GM19193 (cell line): ENCODE measurements at regions not wholly inside any gene's neighbourhood (a gene's known extent, or its start where the extent isn't known, plus 50 kb on each side); places are given as distances from the start of the nearest gene placed in this dataset.

Experiments
- POLR2A ChIP-seq: IDR thresholded peaks from 4 replicates; pipeline ENCODE4 v1.6.1; 2011; ENCODE audit not compliant: insufficient read depth, insufficient read length; ENCODE audit errors: extremely low read depth

DNA sequence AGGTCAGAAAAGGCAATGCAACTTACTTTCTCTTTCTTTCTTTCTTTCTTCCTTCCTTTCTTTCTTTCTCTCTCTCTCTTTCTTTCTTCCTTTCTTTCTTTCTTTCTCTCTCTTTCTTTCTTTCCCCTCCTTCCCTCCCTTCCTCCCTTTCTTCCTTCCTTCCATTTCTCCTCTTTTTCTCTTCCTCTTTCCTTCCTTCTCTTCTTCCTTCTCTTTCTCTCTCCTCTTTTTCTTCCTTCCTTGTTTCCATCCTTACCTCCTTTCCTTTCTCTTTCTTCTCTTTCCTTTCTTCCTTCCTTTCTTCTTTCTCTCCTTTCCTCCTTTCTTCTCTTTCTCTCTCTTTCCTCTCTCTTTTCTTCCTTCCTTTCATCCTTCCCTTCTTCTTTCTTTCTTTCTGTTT lies 819.8 kb upstream of the SOX9 start:
- TF ChIP-seq POLR2A = no peak

DNA sequence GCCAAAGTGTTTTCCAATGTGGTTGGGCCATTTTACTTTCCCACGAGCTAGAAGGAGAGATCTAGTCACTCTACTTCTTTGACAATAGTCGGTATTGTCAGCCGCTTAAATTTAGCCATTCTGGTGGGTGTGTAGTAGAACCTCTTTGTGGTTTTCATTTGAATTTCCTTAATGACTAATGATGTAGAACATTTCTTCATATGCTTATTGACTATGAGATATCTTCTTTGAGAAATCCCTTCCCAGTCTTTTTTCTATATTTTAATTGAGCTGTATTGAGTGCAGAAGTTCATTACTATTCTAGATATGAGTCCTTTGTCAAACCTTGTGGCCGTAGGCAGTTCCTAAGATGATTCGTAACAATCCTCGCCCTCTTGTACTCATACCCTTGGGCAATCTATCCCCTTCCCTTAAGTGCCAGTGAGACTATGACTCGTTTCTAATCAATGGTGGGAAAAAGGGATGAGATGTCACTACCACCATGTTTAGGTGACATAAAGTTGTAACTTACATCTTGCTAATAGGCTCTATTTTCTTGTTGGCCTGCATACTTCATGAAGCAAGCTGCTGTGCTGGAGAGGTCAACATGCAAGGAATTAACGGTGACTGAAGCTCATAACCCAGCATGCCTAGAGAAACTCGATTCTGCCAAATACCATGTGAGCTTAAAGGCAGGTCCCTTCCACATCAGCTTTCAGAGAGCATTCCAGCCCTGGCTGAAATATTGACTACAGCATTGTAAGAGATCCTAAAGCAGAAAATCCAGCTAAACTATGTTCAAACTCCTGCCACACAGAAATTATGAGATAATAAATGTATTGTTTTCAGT lies 817.9 kb upstream of the SOX9 start:
- TF ChIP-seq POLR2A = no peak

DNA sequence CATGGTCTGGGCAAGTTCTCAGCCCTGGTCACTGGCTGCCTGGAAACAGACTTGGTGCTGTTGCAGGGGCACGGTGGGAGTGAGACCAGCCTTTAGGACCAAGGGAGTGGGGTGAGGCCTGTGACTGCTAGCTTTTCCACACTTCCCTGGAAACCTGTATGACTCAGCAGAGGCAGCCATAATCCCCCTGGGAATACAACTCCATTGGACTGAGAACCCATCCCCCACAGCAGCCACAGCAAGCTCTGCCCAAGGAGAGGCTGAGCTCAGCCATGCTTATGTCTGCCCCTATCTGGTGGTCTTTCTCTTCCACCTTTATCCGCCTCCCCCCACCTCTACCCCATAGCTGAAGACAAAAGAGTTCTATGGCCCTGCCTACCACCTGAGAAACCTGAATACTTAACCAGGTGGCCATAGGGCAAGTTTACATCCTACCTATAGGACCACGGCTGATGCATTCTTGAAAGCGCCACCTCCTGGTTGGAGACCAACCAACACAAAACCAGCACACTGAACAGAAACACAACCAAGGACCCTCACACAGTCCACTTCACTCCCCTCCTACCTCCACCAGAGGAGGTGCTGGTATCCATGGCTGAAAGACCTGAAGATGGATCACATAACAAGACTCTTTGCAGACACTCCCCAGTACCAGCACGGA lies 816.2 kb upstream of the SOX9 start:
- no peak for TF ChIP-seq POLR2A

DNA sequence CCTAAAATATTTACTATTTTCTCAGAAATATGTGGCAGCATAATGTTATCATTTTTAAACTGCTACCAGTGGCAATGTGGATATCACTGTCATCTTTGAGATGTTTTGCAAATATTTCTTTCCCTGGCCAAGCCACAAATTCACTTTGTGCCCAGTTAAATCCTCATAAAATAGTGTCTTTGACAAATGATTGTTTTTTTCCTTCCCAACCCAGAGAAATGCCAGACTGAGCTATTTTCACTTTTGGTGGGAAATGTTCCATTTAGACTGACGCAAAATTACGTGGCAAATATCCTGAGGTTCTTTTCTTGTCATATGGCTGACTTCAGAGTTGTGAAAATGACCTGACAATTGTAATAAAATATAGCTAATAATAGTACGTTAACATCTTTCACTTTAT lies 807.0 kb upstream of the SOX9 start:
- TF ChIP-seq POLR2A = no peak

DNA sequence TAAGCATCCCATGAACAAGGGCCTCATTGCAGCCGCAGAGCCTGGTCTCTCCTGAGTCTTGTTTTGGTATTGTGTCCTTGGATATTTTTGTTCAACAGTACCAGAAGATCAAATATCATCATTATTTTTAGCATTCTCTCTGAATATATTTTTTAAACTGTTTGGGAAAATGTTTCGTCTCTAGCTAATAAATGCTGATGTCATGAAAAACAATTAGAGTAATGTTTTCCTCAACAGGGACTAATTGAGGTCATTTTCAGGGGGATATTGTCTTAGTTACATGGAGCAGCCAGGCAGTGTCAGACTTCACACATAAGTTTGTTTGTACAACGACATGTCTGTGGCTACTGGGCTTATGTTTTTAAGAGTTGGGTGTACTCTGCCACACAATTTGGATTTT lies 805.3 kb upstream of the SOX9 start:
- TF ChIP-seq POLR2A = no peak

DNA sequence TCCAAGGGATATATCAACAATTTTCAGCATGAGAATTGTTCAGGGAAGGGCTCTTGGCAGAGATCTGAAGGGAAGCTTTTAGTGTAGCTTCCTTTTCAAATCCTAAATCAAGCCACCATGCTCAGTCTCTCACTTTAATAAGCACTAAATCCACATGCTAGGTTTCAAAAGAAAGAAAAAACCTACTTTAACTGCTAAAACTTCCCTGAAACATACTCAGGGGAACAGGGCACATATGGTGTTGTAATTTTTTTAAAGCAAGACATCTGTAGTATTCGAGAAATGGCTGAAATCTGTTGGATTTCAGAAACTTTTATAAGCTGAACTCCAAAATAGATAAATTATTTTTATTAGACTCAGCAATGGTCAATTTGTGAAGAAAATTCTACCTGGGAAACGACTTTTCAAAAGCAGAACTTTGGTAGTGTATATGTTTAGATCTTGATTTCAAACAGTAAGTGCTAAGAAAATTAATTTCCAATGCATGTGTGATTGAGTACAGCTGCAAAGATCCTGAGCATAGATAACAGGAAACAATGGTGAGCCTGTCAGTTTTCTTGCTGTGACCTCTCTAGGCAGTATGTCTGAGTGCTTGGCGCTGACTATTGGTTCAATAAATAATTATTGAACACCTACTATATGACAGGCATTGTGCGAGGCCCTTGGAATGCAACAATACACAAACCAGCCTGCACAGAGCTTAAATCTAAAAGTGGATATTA lies 804.5 kb upstream of the SOX9 start:
- no peak for TF ChIP-seq POLR2A

DNA sequence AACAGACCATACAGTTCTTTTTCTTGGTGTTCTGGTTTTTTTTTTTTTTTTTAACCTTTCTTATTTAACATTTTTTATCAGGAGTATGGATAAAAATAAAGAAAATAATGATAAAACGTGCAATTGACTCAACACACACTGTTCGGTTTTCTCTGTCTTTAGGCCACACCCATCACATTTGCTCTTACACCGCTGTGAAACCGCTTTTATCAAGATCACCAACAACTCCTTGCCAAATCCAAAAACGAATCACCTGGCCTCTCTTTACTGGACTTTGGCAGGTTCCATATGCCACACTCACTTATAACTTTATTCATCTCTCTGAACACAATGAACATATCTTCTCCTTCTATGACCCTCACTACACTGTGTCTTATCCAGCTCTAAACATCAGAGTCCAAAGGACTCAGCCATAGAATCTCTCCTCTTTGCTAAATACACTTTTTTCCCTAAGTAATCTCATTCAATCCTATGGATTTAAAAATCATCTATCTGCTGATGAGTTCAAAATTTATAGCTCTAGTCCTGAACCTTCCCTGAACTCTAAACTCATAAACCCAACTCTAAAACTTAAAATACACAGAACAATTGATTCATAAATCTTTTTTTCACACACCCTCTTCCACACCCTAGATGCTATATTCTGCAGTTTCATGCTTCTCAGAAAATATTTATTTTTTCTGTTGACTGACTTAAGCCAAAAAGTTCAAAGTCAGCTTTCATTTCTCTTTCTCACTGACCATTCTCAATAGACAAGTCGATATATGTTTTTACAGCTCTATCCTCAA lies 800.6 kb upstream of the SOX9 start:
- TF ChIP-seq POLR2A = no peak

DNA sequence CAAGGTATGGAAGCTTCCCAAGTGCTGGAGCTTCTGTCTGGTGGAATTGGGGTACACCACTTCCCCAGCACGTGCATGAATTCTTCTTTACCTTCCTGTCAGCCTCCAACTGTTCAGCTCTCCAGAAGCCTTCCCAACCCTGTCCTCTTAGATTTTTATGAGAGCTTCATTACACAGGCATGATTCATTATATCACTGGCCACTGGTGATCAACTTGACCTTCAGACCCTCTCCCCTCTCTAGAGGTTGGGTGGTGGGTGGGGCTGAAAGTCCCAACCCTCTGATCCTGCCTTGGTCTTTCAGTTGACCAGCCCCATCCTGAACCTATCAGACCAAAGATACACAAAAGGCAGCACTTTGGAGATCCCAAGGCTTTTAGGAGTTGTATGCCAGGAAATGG lies 795.7 kb upstream of the SOX9 start:
- no peak for TF ChIP-seq POLR2A

DNA sequence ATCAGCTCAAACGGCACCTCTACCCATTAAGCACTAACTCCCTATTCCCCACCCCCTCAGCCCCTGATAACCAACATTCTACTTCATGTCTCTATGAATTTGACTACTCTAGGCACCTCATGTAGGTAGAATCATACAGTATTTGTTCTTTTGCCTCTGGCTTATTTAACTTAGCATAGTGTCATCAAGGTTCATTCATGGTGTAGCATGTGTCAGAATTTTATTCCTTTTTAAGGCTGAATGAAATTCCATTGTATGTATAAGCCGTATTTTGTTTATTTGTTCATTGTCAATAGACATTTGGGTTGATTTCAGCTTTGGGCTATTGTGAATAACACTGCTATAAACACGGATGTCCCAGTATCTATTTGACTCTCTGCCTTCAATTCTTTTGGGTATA lies 794.9 kb upstream of the SOX9 start:
- no peak for TF ChIP-seq POLR2A

DNA sequence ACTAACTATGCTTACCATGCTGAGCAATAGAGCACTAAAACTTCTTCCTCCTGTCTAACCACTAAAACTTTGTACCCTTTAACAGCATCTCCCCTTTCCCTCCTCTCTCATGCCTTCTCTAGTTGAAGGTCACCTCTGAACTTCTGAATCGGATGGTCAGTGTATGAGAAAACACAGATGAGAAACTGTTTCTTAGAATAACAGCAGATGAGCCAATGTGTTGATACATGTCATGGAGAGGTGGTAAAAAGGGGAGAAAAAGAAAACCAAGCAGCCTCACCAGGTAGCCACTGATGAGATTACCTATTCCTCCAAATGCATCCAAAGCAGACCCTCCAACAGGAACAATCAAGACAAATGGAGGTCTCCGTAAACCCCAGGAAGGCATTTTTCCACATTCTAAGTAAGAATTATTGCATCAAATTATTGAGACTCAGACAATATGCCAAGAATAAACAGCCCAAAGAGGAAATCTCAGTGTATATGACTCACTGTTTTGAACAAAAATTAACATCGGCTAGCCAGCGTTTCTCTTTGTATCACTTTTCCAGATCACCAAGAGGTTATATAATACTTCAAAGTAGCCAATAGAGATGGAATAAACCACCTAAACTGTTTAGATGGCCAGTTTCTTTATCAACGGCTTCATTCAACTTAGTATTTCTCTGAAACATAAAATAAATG lies 793.3 kb upstream of the SOX9 start:
- TF ChIP-seq POLR2A = no peak

DNA sequence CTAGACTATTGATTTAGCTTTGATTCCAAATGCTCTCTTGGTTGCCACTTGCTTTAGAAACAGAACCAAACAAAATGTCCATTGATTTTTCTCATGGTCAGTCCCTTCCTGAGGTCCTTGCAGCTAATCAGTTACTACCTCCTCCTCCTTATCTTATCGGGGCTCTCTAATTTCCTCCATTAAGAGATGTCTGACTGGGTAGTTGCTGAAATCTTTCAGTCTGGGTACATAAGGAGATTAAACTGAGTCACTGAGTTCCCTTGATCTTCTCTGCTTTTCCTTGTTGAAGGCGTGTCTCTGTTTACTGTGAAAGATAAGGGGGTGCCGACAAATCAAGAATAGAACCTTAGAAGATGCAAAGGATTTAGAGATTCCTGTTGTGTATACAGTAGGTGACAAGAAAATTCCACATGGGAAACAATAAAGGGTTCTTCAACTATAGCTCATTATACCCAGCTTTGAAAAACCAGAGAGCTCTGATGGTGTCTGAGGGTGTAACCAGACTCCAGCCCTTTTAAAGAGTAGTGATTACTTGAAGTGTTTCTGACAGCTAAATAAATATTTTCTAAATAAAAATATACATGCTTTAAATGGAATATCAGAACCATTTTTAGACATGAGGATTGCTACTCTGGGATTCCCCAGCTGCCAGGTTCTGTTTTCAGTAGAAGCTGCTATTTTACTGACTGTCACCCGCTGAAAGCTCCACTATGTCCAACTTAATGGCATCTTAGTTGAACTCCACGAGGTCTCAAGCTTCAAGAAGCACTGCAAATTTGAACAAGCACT lies 791.3 kb upstream of the SOX9 start:
- TF ChIP-seq POLR2A = no peak

DNA sequence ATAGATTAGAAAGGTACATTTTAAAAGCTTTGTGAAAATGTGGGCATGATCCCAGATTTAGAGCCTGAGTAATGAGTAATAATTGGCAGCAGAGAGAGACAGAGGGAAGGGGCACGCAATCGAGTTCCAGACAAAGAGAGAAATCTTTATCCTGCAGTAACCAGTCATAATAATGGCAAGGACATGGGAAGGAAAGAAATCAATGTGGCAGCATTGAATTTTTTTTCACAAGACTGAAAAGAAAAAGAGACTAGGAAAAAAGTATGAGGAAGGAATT lies 790.8 kb upstream of the SOX9 start:
- TF ChIP-seq POLR2A = no peak

DNA sequence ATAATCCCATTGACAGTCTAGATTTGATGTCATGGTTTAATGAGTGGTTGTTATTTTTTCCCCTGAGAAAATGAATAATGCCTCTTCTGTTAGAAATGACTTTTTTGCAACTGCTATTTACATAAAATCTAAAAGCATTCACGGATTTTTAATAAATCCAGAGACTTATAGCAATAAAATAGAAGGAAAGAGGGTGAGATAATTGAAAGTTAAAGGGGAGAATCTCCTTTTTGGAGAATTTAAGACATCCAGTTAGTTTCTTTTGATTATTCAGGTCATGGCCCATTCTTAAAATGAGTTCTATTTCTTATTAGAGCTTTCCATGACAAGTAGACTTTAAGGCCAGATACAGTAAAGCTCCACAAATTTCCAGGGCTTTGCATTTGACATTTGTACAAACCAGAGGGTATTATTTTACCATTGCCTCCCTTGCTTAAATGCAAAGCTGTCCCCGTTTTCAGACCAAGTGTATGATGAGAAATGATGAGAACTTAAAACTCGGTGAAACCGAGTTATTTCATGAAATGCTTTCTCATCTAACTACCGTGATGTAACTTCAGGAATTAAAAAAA lies 789.0 kb upstream of the SOX9 start:
- TF ChIP-seq POLR2A = no peak

DNA sequence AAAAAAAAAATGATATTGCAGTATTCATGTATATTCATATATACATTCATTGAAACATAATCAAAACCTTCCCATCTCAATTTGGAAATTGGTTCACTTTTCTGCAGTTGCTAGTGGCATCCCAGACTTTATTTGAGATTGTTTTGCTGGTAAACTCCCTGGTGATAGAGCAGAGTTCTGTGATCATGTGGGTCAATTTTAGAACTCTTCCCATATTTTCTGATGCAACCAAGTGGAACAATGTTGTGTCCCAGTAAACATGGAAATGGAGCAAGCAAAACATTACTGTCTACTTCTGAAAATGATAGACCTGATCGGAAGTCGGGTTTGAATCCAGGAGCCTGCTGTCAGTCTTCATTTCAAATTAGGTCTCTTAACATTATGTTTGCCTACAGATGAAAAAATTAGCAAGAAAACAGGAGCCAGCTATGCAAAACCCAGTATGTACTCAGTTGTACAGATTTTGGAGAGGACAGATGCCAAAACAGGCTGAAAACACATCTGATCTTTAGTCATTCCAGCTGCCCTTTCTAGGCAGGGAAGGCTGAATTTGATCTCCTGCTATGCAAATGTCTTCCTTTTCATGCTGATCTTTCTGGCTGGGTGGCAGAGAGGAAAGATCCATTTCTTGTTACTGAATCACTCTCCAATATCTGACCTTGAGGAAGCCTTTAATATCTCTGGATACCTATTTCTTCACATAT lies 786.6 kb upstream of the SOX9 start:
- TF ChIP-seq POLR2A = no peak

DNA sequence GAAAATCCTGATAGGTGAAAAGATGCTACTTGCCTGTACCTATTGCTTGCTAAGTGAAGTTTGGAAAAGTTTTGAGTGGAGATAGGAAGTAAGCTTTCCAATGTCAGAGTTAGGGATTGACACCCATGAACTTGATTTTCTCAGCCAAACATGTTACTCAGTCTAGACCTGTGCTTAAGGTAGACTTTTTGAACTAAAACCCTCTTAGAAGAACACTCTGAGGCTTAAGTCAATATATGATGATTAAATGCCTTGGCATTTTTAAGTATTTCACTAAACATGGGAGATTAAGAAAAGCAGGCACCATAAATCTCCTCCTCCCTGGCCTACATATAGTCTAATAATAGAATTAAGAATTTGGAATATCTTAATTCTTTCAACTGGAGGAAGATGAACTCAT lies 785.6 kb upstream of the SOX9 start:
- TF ChIP-seq POLR2A = no peak
